Mammary epithelial cell (primary cell): ENCODE measurements at regions not wholly inside any gene's neighbourhood (a gene's known extent, or its start where the extent isn't known, plus 50 kb on each side); places are given as distances from the start of the nearest gene placed in this dataset.

Source experiments
- CTCF ChIP-seq, 2 donors: IDR thresholded peaks in 1 of 2; conservative IDR thresholded peaks in 1 of 2; 2 replicates each; pipeline ENCODE4 v1.5.1; 2011 to 2012; ENCODE audit warnings: inconsistent platforms in 2 of 2, low read length in 2 of 2, mild to moderate bottlenecking in 2 of 2, control low read depth in 1 of 2, low read depth in 1 of 2; ENCODE audit not compliant: insufficient read depth in 1 of 2; ENCODE audit errors: extremely low read depth in 1 of 2
- EZH2 ChIP-seq: IDR thresholded peaks from 2 replicates; pipeline ENCODE4 v1.6.1; 2012; ENCODE audit warnings: low read length, inconsistent platforms, borderline replicate concordance

GRCh38 chr1:95309031-95309471 is 75.0 kb downstream of the RWDD3 start:
- TF ChIP-seq CTCF (conservative IDR thresholded peaks at IDR 0.05 in 1 of 2, IDR thresholded peaks at IDR 0.05 in 1 of 2; ENCODE audit: extremely low read depth in 1 of 2, insufficient read depth in 1 of 2, low read depth in 1 of 2, low read length in 2 of 2) (peak; percentile 63 to 73), EZH2 (no peak)
